CD4-positive, alpha-beta T cell treated with Interleukin-12 subunit alpha and Interleukin-12 subunit beta, for 1 hour (primary cell): ENCODE measurements at regions not wholly inside any gene's neighbourhood (a gene's known extent, or its start where the extent isn't known, plus 50 kb on each side); places are given as distances from the start of the nearest gene placed in this dataset.
"Not testable (repeated sequence)": the region's sequence is repeated elsewhere in the genome, so short reads cannot be mapped to it uniquely, and the experiment has no call there.

Experiments used
- DNase-seq: peaks from one replicate; pipeline ENCODE4 v3.0.0-alpha.2; 2020

DNA sequence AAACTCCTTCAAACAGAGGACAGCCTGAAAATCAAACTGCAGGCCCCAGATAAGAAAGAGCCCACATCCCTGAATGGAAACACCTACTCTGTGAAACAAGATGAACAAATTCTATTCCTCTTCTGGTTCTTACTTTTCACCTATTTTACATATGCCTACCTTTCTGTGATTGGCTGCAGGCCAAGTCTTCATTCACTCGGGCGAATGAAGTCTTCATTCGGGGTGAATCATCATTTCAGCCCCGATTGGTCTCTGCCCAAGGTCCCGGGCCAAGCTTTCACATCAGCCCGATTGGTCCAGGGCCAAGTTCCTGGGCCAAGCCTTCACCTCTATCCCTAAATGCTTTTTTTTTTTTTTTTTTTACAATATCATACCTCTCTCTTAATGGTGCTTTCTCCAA lies 529.8 kb upstream of the ACTRT1 start:
- DNase-seq: no peak

- DNase-seq: no peak
Measured at GRCh38 chrX:128581615-128582014, 529.4 kb upstream of the ACTRT1 start.

- DNase-seq: no peak
Measured at GRCh38 chrX:128543114-128543513, 490.9 kb upstream of the ACTRT1 start.

GRCh38 chrX:128518508-128518907 lies 466.3 kb upstream of the ACTRT1 start:
- DNase-seq: no peak

- no peak for DNase-seq
Measured at GRCh38 chrX:128517691-128518090, 465.5 kb upstream of the ACTRT1 start.

GRCh38 chrX:128504496-128504895 lies 452.3 kb upstream of the ACTRT1 start:
- DNase-seq: no peak

GRCh38 chrX:128464116-128464515 lies 411.9 kb upstream of the ACTRT1 start:
- DNase-seq: no peak

DNA sequence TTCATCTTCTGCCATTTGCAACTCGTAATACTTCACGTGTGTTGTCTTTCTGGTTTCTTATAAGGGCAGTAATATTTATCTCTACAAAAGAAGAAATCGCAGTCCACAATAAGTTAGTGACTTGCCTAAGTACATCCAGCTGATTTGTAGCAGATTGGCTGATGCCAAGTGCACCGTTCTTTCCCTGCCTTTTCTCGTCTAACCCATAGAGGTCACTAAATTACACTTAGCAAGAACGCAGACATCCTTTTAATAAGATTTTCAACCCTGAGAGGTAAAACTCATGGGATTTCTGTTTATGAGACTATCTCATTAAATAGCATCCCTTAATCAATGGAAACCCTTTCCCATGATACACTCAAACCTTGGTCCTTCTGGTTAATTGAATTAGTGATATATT lies 408.6 kb upstream of the ACTRT1 start:
- no peak for DNase-seq

GRCh38 chrX:128458888-128459287 lies 406.7 kb upstream of the ACTRT1 start:
- no peak for DNase-seq

DNA sequence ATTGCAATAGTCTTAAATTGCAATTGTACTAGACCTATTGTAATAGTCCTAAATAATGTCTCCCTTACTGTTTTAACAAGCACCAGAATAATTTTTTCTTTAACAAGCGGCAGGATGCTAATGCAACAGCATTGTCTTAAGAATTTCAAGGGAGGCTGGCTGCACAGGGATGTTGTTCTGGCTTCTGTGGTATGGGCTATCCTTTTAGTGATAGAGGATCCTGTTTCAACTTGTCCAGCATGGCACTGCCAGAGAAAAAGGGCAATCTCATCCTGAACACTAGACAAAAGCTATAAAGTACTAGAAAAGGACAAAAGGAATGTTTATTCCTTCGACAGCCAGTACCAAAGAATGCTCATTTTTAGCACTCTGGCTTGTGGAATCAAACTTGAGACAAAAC lies 405.5 kb upstream of the ACTRT1 start:
- DNase-seq: no peak

DNA sequence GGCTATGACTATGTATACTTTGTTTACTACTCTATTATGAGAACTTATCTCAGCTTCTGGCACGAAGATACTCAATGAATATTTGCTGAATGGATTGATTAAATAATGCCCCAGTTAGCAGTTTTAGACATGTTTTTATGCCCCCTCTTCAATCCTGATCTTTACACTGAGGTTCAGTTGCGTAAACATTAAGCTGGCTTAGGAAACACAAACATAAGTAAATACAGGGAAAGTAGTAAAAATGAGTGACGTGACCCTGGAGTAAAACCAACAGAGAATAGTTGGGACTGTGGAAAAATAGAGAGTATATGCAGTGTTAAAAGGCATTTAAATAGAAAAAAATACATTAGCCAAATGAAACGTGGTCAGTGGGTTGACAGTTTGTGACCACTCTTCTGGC lies 387.0 kb upstream of the ACTRT1 start:
- DNase-seq: no peak

GRCh38 chrX:128438082-128438481 lies 385.9 kb upstream of the ACTRT1 start:
- no peak for DNase-seq

- DNase-seq: no peak
Measured at GRCh38 chrX:128436397-128437103, 384.3 kb upstream of the ACTRT1 start.

DNA sequence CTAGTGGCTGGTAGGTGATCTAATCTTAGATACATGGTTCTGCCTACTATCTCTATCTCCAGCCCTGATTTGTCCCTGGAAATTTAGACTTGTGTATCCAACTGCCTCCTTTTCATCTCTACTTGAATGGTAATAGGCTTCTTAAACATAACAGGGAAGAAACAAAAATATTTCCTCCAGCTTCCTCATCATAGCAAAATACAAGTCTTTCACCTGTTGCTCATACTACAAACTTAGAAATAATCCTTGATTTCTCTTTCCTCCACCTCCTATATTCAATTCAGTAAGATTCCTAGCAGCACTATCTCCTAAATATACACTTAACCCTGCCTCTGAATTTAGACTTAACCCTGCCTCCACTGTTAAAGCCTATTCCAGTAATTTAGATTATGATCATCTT lies 373.3 kb upstream of the ACTRT1 start:
- no peak for DNase-seq

- DNase-seq: no peak
Measured at GRCh38 chrX:128408842-128409241, 356.6 kb upstream of the ACTRT1 start.

DNA sequence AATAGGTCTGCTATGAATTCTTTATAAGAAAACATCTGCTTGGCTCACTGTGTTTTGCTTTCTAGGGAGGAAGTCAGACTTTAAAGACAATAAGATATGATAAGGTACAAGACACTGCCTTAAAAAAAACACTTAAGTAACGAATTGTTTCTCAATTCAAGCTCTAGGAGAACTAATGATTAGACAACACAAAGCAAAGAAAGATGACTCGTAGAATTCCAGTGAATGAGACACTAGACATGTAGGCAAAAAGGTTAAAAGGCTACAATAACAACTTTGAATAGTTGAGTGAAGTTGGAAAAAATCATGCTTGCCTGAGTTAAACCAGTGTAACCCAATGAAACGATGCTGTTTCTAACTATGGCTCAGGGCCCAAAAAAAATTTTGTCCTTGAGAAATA lies 344.4 kb upstream of the ACTRT1 start:
- DNase-seq: no peak

DNA sequence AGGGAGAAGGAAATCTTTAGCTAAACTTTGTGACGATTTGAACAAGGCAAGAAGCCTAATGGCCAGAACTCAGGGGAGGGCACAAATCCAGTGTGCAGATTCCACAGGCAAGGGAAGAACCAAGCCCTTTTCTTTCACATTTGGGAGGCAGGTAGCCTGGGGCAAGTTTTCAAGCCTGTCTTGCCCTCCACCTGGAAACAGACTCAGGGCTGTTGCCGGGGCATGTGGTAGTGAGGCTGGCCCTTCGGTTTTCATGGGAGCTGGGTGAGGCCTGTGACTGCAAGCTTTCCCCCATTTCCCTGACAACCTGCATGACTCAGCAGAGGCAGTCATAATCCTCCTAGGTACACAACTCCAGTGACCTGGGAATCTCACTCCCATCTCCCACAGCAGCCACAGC lies 331.6 kb upstream of the ACTRT1 start:
- not testable (repeated sequence) for DNase-seq

DNA sequence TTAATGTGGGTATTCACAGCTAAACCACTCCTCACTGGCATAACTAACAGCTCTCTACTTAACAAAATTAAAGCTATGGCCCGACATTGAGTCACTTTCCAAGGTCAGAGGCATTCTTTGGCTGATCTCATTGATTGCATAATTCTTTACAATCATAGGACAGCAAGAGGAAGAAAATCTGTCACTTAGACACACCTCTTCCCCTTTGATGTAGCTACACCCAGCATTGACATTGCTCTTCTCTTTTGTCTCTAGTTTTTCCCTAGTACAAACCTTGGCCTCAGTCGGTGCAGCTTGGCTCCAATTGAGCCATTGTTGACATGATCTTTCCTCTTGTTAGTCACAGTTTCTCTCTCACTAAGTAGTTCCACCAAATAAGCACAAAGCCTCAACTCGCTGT lies 313.3 kb upstream of the ACTRT1 start:
- no peak for DNase-seq

DNA sequence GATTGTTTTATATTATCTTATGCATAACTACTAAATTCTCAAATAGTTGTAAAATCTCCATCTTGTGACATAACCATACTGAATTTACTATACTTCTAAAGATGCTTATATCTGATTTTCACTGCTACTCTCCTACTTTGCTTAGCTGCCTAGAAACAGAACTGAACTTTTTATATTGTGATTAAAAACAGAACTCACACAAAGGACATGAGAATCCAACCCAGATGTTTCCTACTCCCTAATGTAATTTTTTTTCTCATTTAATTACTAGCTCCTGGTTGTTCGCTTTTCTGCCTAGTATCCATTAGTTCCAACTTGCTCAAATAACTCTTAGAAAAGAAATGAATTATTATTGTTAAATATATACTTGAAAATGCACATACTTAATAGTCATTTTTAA lies 283.5 kb upstream of the ACTRT1 start:
- no peak for DNase-seq

DNA sequence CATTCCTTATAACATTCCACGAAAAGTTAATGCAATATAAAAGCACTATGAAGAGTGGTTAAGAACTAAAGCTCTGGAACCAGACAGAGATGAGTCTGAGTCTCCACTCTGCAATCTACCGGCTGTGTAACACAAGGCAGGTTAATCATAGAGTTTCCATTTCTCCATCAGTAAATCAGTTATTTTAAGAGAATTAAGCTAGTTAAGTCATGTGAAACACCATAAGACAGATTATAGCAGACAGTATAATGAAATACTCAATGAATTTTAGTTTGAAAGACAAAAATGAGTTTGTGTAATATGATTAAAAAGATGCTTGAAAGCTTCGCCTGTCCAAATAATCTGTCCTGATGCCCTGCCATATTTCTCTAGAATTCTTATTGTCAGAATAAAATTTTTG lies 282.6 kb upstream of the ACTRT1 start:
- no peak for DNase-seq

- no peak for DNase-seq
Measured at GRCh38 chrX:128310912-128311311, 258.7 kb upstream of the ACTRT1 start.

GRCh38 chrX:128309311-128309710 lies 257.1 kb upstream of the ACTRT1 start:
- DNase-seq: no peak

DNA sequence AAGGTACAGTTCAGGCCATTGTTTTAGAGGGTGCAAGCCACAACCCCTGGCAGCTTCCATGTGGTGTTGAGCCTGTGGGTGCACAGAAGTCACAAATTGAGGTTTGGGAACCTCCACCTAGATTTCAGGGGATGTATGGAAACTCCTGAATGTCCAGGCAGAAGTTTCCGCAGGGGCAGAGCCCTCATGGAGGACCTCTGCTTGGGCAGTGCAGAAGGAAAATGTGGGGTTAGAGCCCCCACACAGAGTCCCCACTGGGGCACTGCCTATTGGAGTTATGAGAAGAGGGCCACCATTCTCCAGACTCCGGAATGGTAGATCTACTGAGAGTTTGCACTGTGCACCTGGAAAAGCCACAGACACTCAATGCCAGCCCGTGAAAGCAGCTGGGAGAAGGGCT lies 242.0 kb upstream of the ACTRT1 start:
- no peak for DNase-seq

DNA sequence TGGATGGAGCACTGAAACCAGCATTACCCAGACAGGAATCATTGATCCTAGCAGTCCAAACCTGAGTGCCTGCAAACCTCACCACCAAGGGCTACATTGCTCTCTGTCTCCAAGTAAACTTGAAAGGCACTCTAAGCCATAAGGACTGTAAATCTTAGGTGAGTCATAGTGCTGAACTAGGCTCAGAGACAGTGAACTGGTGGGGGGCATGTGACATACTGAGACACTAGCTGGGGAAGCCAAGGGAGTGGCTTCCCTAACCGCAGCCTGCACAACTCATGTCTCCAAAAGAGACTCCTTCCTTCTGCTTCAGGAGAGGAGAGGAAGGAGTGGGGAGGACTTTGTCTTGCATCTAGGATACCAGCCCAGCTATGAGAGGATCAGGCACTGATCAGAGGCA lies 235.5 kb upstream of the ACTRT1 start:
- no peak for DNase-seq

GRCh38 chrX:128250621-128251020 lies 198.4 kb upstream of the ACTRT1 start:
- DNase-seq: no peak

GRCh38 chrX:128216364-128216763 lies 164.2 kb upstream of the ACTRT1 start:
- DNase-seq: no peak
